T-helper 2 cell treated with Interferon-gamma antibody and Interleukin-4, amounts not matched to agents 5 μg/mL and 100 μg/mL, for 36 hours (primary cell): ENCODE measurements at regions not wholly inside any gene's neighbourhood (a gene's known extent, or its start where the extent isn't known, plus 50 kb on each side); places are given as distances from the start of the nearest gene placed in this dataset.

ENCODE experiments used
- DNase-seq: peaks from one replicate; pipeline ENCODE4 v3.0.0; 2021; ENCODE audit warnings: low spot score
- H3K27ac Mint-ChIP-seq: one replicate; pipeline ENCODE4 v1.8.0; 2021; ENCODE audit warnings: mild to moderate bottlenecking, mixed read lengths
- H3K27me3 Mint-ChIP-seq: one replicate; pipeline ENCODE4 v1.8.0; 2021; ENCODE audit warnings: low read depth, mixed read lengths
- H3K36me3 Mint-ChIP-seq: one replicate; pipeline ENCODE4 v1.8.0; 2021; ENCODE audit warnings: low read depth, mixed read lengths
- H3K4me1 Mint-ChIP-seq: one replicate; pipeline ENCODE4 v1.8.0; 2021; ENCODE audit warnings: low read depth, mixed read lengths
- H3K4me3 Mint-ChIP-seq: one replicate; pipeline ENCODE4 v1.8.0; 2022; ENCODE audit warnings: mild to moderate bottlenecking, moderate library complexity, mixed read lengths
- H3K9me3 Mint-ChIP-seq: one replicate; pipeline ENCODE4 v1.8.0; 2021; ENCODE audit warnings: mixed read lengths

- Mint-ChIP-seq H3K27ac (no peak overlapping the region), H3K9me3 (peaks cover 8% of the 10 kb centered on the region), H3K4me1 (peaks cover 60% of the 10 kb centered on the region), H3K4me3 (no peak overlapping the region), H3K27me3 (no peaks in the 10 kb centered on the region), H3K36me3 (peaks cover 2% of the 10 kb centered on the region)
- no peak for DNase-seq
Measured at GRCh38 chr2:196257086-196257485, 85.7 kb upstream of the STK17B start.

- no peak overlapping the region for H3K27ac Mint-ChIP-seq
- H3K9me3 Mint-ChIP-seq = peaks cover 6% of the 10 kb centered on the region
- no peaks in the 10 kb centered on the region for H3K36me3 Mint-ChIP-seq
- peaks cover 60% of the 10 kb centered on the region for H3K4me1 Mint-ChIP-seq
- no peaks in the 10 kb centered on the region for H3K27me3 Mint-ChIP-seq
- H3K4me3 Mint-ChIP-seq = no peak overlapping the region
- no peak for DNase-seq
Measured at GRCh38 chr2:196258407-196258806, 87.0 kb upstream of the STK17B start.

- Mint-ChIP-seq H3K36me3 (no peaks in the 10 kb centered on the region), H3K9me3 (peaks cover 6% of the 10 kb centered on the region), H3K27me3 (no peaks in the 10 kb centered on the region), H3K4me1 (peaks cover 61% of the 10 kb centered on the region), H3K4me3 (peak overlapping the region; percentile 86), H3K27ac (peak overlapping the region; percentile 95)
- peak; percentile 65 for DNase-seq
Measured at GRCh38 chr2:196259507-196260481, 88.4 kb upstream of the STK17B start.

GRCh38 chr2:196260546-196260945 lies 89.2 kb upstream of the STK17B start:
- Mint-ChIP-seq H3K4me1 (peaks cover 62% of the 10 kb centered on the region), H3K36me3 (no peaks in the 10 kb centered on the region), H3K9me3 (peaks cover 6% of the 10 kb centered on the region), H3K27me3 (no peaks in the 10 kb centered on the region), H3K4me3 (peak overlapping the region; percentile 86), H3K27ac (peak overlapping the region; percentile 95)
- no peak for DNase-seq

- DNase-seq = no peak
- Mint-ChIP-seq H3K36me3 (no peaks in the 10 kb centered on the region), H3K4me3 (peak overlapping the region; percentile 83), H3K27me3 (no peaks in the 10 kb centered on the region), H3K27ac (peak overlapping the region; percentile 94), H3K4me1 (peaks cover 66% of the 10 kb centered on the region), H3K9me3 (peaks cover 3% of the 10 kb centered on the region)
Measured at GRCh38 chr2:196262606-196263005, 91.2 kb upstream of the STK17B start.

GRCh38 chr2:196263181-196263747 lies 91.9 kb upstream of the STK17B start:
- Mint-ChIP-seq H3K4me1 (peaks cover 67% of the 10 kb centered on the region), H3K36me3 (no peaks in the 10 kb centered on the region), H3K27ac (peak overlapping the region; percentile 94), H3K4me3 (peak overlapping the region; percentile 83), H3K27me3 (no peaks in the 10 kb centered on the region), H3K9me3 (no peaks in the 10 kb centered on the region)
- peak; percentile 56 for DNase-seq

- no peaks in the 10 kb centered on the region for H3K9me3 Mint-ChIP-seq
- H3K27ac Mint-ChIP-seq = no peak overlapping the region
- no peak overlapping the region for H3K4me3 Mint-ChIP-seq
- H3K36me3 Mint-ChIP-seq = no peaks in the 10 kb centered on the region
- no peaks in the 10 kb centered on the region for H3K27me3 Mint-ChIP-seq
- peaks cover 57% of the 10 kb centered on the region for H3K4me1 Mint-ChIP-seq
- no peak for DNase-seq
Measured at GRCh38 chr2:196266351-196266750, 95.0 kb upstream of the STK17B start.

- H3K4me1 Mint-ChIP-seq = peaks cover 57% of the 10 kb centered on the region
Measured at GRCh38 chr2:196266855-196267254, 95.5 kb upstream of the STK17B start.

GRCh38 chr2:196268025-196268424 lies 96.6 kb upstream of the STK17B start:
- Mint-ChIP-seq H3K36me3 (no peaks in the 10 kb centered on the region), H3K27ac (peak overlapping the region; percentile 75), H3K9me3 (no peaks in the 10 kb centered on the region), H3K27me3 (no peaks in the 10 kb centered on the region), H3K4me3 (peak overlapping the region; percentile 75), H3K4me1 (peaks cover 48% of the 10 kb centered on the region)
- DNase-seq = no peak

More at GRCh38 chr2:196266855-196267254, 95.5 kb upstream of the STK17B start:
- H3K27ac Mint-ChIP-seq = no peak overlapping the region
- no peaks in the 10 kb centered on the region for H3K9me3 Mint-ChIP-seq
- no peak for DNase-seq
- no peaks in the 10 kb centered on the region for H3K27me3 Mint-ChIP-seq
- peak overlapping the region; percentile 5 for H3K4me3 Mint-ChIP-seq
- no peaks in the 10 kb centered on the region for H3K36me3 Mint-ChIP-seq

GRCh38 chr2:196268538-196269338 lies 97.4 kb upstream of the STK17B start:
- Mint-ChIP-seq H3K27ac (peak overlapping the region; percentile 75), H3K4me3 (peak overlapping the region; percentile 75), H3K27me3 (no peaks in the 10 kb centered on the region), H3K9me3 (no peaks in the 10 kb centered on the region), H3K36me3 (no peaks in the 10 kb centered on the region), H3K4me1 (peaks cover 44% of the 10 kb centered on the region)
- no peak for DNase-seq

GRCh38 chr2:196271795-196272194 lies 100.4 kb upstream of the STK17B start:
- H3K27ac Mint-ChIP-seq = no peak overlapping the region
- H3K4me1 Mint-ChIP-seq = peaks cover 57% of the 10 kb centered on the region
- H3K36me3 Mint-ChIP-seq = no peaks in the 10 kb centered on the region
- no peaks in the 10 kb centered on the region for H3K27me3 Mint-ChIP-seq
- no peak overlapping the region for H3K4me3 Mint-ChIP-seq
- no peak for DNase-seq
- H3K9me3 Mint-ChIP-seq = no peaks in the 10 kb centered on the region

GRCh38 chr2:196274387-196274809 lies 103.0 kb upstream of the STK17B start:
- H3K9me3 Mint-ChIP-seq = no peaks in the 10 kb centered on the region
- H3K4me1 Mint-ChIP-seq = peaks cover 52% of the 10 kb centered on the region
- no peak overlapping the region for H3K27ac Mint-ChIP-seq

GRCh38 chr2:196275646-196276352 lies 104.4 kb upstream of the STK17B start:
- H3K36me3 Mint-ChIP-seq = peaks cover 2% of the 10 kb centered on the region
- no peaks in the 10 kb centered on the region for H3K9me3 Mint-ChIP-seq
- no peaks in the 10 kb centered on the region for H3K27me3 Mint-ChIP-seq
- H3K27ac Mint-ChIP-seq = peak overlapping the region; percentile 74
- peak overlapping the region; percentile 76 for H3K4me3 Mint-ChIP-seq
- peaks cover 49% of the 10 kb centered on the region for H3K4me1 Mint-ChIP-seq
- DNase-seq = no peak

More at GRCh38 chr2:196274387-196274809, 103.0 kb upstream of the STK17B start:
- H3K36me3 Mint-ChIP-seq = peaks cover 2% of the 10 kb centered on the region
- no peaks in the 10 kb centered on the region for H3K27me3 Mint-ChIP-seq
- peak overlapping the region; percentile 47 for H3K4me3 Mint-ChIP-seq
- DNase-seq = no peak
